CD4-positive, alpha-beta memory T cell (primary cell): ENCODE measurements at regions not wholly inside any gene's neighbourhood (a gene's known extent, or its start where the extent isn't known, plus 50 kb on each side); places are given as distances from the start of the nearest gene placed in this dataset.

Experiments
- CTCF ChIA-PET: fragments of 350-600 bp; sonication (Branson Sonifier 250); formaldehyde crosslinking; loops from one replicate; lab custom pipeline; 2021; ENCODE audit warnings: inconsistent platforms; ENCODE audit not compliant: partially characterized antibody; lab: Charles Lee
- POLR2A ChIA-PET: fragments of 350-600 bp; sonication (Branson Sonifier 250); formaldehyde crosslinking; loops from one replicate; lab custom pipeline; 2021; ENCODE audit not compliant: partially characterized antibody; lab: Charles Lee
- DNase-seq, 5 donors: peaks; one replicate each; pipeline versions ENCODE4 v3.0.0 to v3.0.0-alpha.2; 2020 to 2022; ENCODE audit warnings: mixed read lengths in 1 of 5
- H3K27ac ChIP-seq: one replicate; pipeline ENCODE4 v1.7.0; 2013; ENCODE audit warnings: low read depth, low read length
- H3K27me3 ChIP-seq: 2 replicates; pipeline ENCODE4 v1.7.0; 2013; ENCODE audit warnings: mild to moderate bottlenecking, low read length, moderate library complexity; ENCODE audit not compliant: insufficient read depth
- H3K36me3 ChIP-seq: 2 replicates; pipeline ENCODE4 v1.7.0; 2013; ENCODE audit warnings: mild to moderate bottlenecking, low read length, moderate library complexity; ENCODE audit not compliant: insufficient read depth
- H3K4me1 ChIP-seq: 2 replicates; pipeline ENCODE4 v1.7.0; 2013; ENCODE audit warnings: mild to moderate bottlenecking, low read length, moderate library complexity; ENCODE audit not compliant: insufficient read depth
- H3K4me3 ChIP-seq, 2 donors: one replicate each; pipeline ENCODE4 v1.7.0; 2013; ENCODE audit warnings: low read length in 2 of 2, mild to moderate bottlenecking in 1 of 2
- H3K9me3 ChIP-seq, 2 donors: one replicate each; pipeline ENCODE4 v1.7.0; 2013; ENCODE audit warnings: low read length in 2 of 2, control low read depth in 1 of 2; ENCODE audit not compliant: control insufficient read depth in 1 of 2
- H3K27ac Mint-ChIP-seq, 7 donors: one replicate each; pipeline ENCODE4 v1.8.0; 2020 to 2021; ENCODE audit warnings: mixed read lengths in 7 of 7, mild to moderate bottlenecking in 6 of 7, inconsistent platforms in 3 of 7, moderate library complexity in 3 of 7
- H3K27me3 Mint-ChIP-seq, 2 donors: one replicate each; pipeline ENCODE4 v1.8.0; 2020 to 2021; ENCODE audit warnings: mixed read lengths in 2 of 2
- H3K36me3 Mint-ChIP-seq, 2 donors: one replicate each; pipeline ENCODE4 v1.8.0; 2020 to 2021; ENCODE audit warnings: mixed read lengths in 2 of 2, inconsistent platforms in 1 of 2, mild to moderate bottlenecking in 1 of 2
- H3K4me1 Mint-ChIP-seq, 4 donors: one replicate each; pipeline ENCODE4 v1.8.0; 2020 to 2021; ENCODE audit warnings: mixed read lengths in 4 of 4, mild to moderate bottlenecking in 1 of 4
- H3K4me3 Mint-ChIP-seq, 8 donors: one replicate each; pipeline ENCODE4 v1.8.0; 2020 to 2021; ENCODE audit warnings: mixed read lengths in 8 of 8, mild to moderate bottlenecking in 7 of 8, moderate library complexity in 6 of 8, inconsistent platforms in 3 of 8
- H3K9me3 Mint-ChIP-seq, 8 donors: one replicate each; pipeline ENCODE4 v1.8.0; 2020 to 2021; ENCODE audit warnings: mixed read lengths in 8 of 8, mild to moderate bottlenecking in 5 of 8, inconsistent platforms in 3 of 8, moderate library complexity in 1 of 8
- intact Hi-C: fragments of 100-400 bp; cut with micrococcal nuclease; formaldehyde crosslinking; loops from one replicate; pipeline ENCODE4 v1.15.1; 2023

DNA sequence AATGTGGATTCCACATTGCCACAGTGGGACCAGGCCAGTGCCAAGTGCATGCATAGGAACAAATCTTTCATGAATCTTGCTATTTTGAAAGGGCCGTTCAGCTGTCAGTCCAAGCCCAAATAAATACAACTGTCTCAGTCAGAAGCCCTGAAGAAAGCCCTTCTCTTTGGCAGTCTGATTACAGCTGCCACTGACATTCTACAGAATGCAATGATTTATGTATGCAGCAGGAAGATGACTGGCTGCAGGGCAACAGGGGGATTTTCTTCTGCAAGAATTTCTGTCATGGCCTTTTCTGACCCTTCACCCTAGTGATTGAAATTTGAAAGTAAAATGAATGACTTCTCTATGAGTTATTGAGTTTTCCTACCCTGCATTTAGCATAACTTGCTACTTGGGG lies 86.7 kb upstream of the FER start:
- Histone ChIP-seq H3K9me3 (no peaks in the 10 kb centered on the region), H3K27ac (no peak overlapping the region), H3K4me1 (no peaks in the 10 kb centered on the region), H3K36me3 (no peaks in the 10 kb centered on the region), H3K4me3 (no peak overlapping the region), H3K27me3 (no peaks in the 10 kb centered on the region)
- intact Hi-C loops, result no loop called here
- POLR2A ChIA-PET, result no interaction called here
- CTCF ChIA-PET, result no interaction called here
- DNase-seq, result no peak
- H3K27me3 Mint-ChIP-seq, result peaks cover 5 to 6% of the 10 kb centered on the region in 2 donors
- no peak overlapping the region for H3K27ac Mint-ChIP-seq
- H3K4me1 Mint-ChIP-seq, result no peaks in the 10 kb centered on the region
- H3K9me3 Mint-ChIP-seq, result peaks cover 0 to 3% (median 0%) of the 10 kb centered on the region in 8 donors
- no peak overlapping the region for H3K4me3 Mint-ChIP-seq
- H3K36me3 Mint-ChIP-seq, result no peaks in the 10 kb centered on the region

DNA sequence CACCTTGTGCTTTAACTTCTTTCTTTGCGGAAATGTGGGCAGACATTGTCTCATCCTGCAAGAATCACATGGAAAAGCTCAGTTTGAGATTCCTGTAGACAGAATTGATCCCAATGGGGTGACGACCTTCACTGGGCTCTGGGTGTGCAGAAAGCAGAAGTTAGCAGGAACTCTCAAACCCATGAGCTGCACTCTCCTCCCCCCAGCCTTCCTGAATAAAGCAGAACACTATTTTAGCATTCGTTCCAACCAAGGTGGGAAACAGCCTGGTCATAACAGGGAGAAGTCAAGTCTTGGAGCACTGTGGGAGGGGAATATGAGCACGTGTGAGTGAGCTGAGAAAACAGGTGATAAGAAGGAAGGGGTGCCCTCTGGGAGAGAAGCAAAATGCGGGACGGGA lies 87.4 kb upstream of the FER start:
- H3K4me1 ChIP-seq, result no peaks in the 10 kb centered on the region
- Mint-ChIP-seq H3K36me3 (no peaks in the 10 kb centered on the region), H3K9me3 (peaks cover 0 to 2% (median 0%) of the 10 kb centered on the region in 8 donors), H3K4me1 (no peaks in the 10 kb centered on the region), H3K27me3 (peaks cover 5 to 8% of the 10 kb centered on the region in 2 donors), H3K4me3 (no peak overlapping the region), H3K27ac (no peak overlapping the region)
- H3K4me3 ChIP-seq, result no peak overlapping the region
- CTCF ChIA-PET, result no interaction called here
- no peaks in the 10 kb centered on the region for H3K27me3 ChIP-seq
- intact Hi-C loops, result no loop called here
- H3K36me3 ChIP-seq, result no peaks in the 10 kb centered on the region
- no peak for DNase-seq
- H3K9me3 ChIP-seq, result no peaks in the 10 kb centered on the region
- POLR2A ChIA-PET, result no interaction called here
- no peak overlapping the region for H3K27ac ChIP-seq

DNA sequence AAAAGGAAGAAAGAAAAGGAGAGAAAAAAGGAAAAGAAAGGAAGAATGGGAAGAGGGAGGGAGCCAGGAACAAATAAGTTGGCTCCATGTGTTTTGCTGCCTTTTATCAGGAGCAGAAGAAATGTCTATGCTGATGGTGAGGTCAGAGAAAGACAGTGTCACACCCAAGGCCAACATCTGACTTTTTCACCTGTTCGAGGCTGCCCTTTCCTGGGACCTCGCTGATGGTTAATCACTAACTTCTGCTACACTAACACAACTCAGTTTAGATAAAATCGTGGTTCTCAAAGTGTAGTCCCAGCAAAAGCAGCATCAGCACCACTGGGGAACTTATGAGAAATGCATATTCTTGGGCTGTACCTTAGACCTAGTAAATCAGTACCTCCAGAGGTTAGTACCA lies 88.2 kb upstream of the FER start:
- Histone ChIP-seq H3K27me3 (no peaks in the 10 kb centered on the region), H3K27ac (no peak overlapping the region), H3K4me3 (no peak overlapping the region), H3K9me3 (no peaks in the 10 kb centered on the region), H3K4me1 (no peaks in the 10 kb centered on the region), H3K36me3 (no peaks in the 10 kb centered on the region)
- H3K9me3 Mint-ChIP-seq, result peaks cover 0 to 2% (median 0%) of the 10 kb centered on the region in 8 donors
- POLR2A ChIA-PET, result no interaction called here
- DNase-seq, result no peak
- CTCF ChIA-PET, result no interaction called here
- H3K36me3 Mint-ChIP-seq, result no peaks in the 10 kb centered on the region
- no peak overlapping the region for H3K27ac Mint-ChIP-seq
- H3K27me3 Mint-ChIP-seq, result peaks cover 5 to 8% of the 10 kb centered on the region in 2 donors
- intact Hi-C loops, result no loop called here
- no peak overlapping the region for H3K4me3 Mint-ChIP-seq
- no peaks in the 10 kb centered on the region for H3K4me1 Mint-ChIP-seq

DNA sequence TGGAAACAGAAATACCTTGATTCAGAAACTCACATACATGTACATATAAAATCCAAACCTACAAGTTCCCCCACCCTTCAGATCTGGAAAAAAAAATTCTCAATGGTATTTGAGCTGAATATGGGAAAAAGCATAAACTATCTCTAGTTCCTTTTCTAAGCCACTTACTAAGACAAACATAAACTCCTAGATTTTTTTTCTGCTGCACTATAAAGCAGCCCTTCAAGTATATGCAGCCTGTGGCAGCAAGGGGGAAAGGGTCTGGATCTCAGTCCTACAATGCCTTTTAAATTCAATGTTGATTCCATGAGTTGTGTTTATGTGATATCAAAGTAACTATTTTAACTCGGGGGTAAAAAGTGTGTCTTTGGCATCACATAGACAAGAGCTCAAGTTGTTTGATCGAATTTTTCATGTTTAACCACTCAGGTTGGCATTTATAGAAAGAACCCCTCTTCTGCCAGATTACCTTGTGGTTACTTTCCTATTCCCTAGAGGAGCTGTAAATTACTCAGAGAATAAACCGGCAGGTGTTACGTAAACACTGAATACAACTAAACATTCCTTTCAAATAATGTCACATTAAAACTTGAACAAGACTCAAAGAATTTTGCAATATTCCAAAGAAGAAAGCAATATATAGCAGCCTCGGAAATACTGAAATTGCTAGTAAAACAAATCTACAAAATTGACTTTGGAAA lies 91.8 kb upstream of the FER start:
- H3K27me3 ChIP-seq, result no peaks in the 10 kb centered on the region
- H3K4me3 Mint-ChIP-seq, result no peak overlapping the region
- H3K36me3 ChIP-seq, result no peaks in the 10 kb centered on the region
- no peaks in the 10 kb centered on the region for H3K4me1 ChIP-seq
- no peak overlapping the region for H3K27ac Mint-ChIP-seq
- H3K36me3 Mint-ChIP-seq, result no peaks in the 10 kb centered on the region
- CTCF ChIA-PET, result interaction anchor here (1.2 to 1.6 kb wide), 2 partner anchors 13 to 14 kb away, joined by 3 to 6 read pairs; no protein-coding TSS in a partner anchor
- DNase-seq, result no peak
- H3K9me3 Mint-ChIP-seq, result peaks cover 0 to 2% (median 0%) of the 10 kb centered on the region in 8 donors
- no peaks in the 10 kb centered on the region for H3K9me3 ChIP-seq
- POLR2A ChIA-PET, result no interaction called here
- H3K27ac ChIP-seq, result no peak overlapping the region
- H3K4me1 Mint-ChIP-seq, result no peaks in the 10 kb centered on the region
- peaks cover 6 to 8% of the 10 kb centered on the region in 2 donors for H3K27me3 Mint-ChIP-seq
- H3K4me3 ChIP-seq, result no peak overlapping the region
- intact Hi-C loops, result no loop called here

DNA sequence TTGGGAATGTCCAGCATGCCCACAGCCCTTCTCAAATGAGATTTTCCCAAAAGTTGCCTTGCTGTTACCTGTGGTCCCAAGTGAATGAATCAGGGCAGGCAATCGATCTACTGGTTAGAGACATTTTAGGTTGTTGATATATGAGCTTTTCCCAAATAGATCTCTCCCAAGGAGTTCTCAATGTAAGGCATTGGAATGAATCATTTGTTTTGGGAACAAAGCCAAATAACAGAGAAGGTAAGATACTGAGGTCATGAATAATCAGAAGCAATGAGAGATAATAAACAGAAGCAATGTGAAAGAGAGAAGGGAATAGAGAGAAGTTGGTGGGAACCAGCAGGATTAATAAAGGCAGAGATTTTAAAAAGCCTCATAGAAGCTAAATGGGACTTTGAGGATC lies 93.6 kb upstream of the FER start:
- POLR2A ChIA-PET, result no interaction called here
- DNase-seq, result no peak
- no peak overlapping the region for H3K27ac ChIP-seq
- Mint-ChIP-seq H3K36me3 (no peaks in the 10 kb centered on the region), H3K27ac (no peak overlapping the region), H3K27me3 (peaks cover 2 to 6% of the 10 kb centered on the region in 2 donors), H3K4me3 (no peak overlapping the region), H3K9me3 (peaks cover 0 to 2% (median 0%) of the 10 kb centered on the region in 8 donors), H3K4me1 (no peaks in the 10 kb centered on the region)
- H3K27me3 ChIP-seq, result no peaks in the 10 kb centered on the region
- no peak overlapping the region for H3K4me3 ChIP-seq
- intact Hi-C loops, result no loop called here
- CTCF ChIA-PET, result no interaction called here
- no peaks in the 10 kb centered on the region for H3K9me3 ChIP-seq
- no peaks in the 10 kb centered on the region for H3K4me1 ChIP-seq
- H3K36me3 ChIP-seq, result no peaks in the 10 kb centered on the region

DNA sequence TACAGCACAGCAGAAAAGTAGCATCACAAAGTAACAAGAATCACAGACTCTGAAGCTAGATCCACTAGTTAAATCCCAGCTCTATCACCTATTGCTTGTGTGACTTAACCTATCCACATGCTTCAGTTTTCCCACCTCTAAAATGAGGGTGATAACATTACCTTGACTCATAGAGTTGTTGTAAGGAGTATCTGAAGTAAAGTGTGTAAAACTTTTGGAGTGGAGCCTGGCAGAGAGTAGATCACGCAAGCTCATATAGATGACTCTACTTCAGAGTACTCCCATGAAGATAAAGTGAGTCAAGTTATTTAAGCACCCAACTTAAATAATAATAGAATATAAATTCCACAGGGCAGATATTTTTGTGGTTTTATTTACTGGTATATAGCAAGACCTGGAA lies 94.5 kb upstream of the FER start:
- no peak overlapping the region for H3K27ac Mint-ChIP-seq
- H3K36me3 ChIP-seq, result no peaks in the 10 kb centered on the region
- peaks cover 0 to 4% (median 0%) of the 10 kb centered on the region in 8 donors for H3K9me3 Mint-ChIP-seq
- DNase-seq, result no peak
- H3K4me3 Mint-ChIP-seq, result no peak overlapping the region
- peaks cover 2 to 3% of the 10 kb centered on the region in 2 donors for H3K27me3 Mint-ChIP-seq
- intact Hi-C loops, result no loop called here
- no peaks in the 10 kb centered on the region for H3K9me3 ChIP-seq
- H3K27ac ChIP-seq, result no peak overlapping the region
- no peaks in the 10 kb centered on the region for H3K4me1 Mint-ChIP-seq
- H3K4me3 ChIP-seq, result no peak overlapping the region
- POLR2A ChIA-PET, result no interaction called here
- no peaks in the 10 kb centered on the region for H3K4me1 ChIP-seq
- CTCF ChIA-PET, result no interaction called here
- H3K27me3 ChIP-seq, result no peaks in the 10 kb centered on the region
- peaks cover 0 to under 1% of the 10 kb centered on the region in 2 donors for H3K36me3 Mint-ChIP-seq

DNA sequence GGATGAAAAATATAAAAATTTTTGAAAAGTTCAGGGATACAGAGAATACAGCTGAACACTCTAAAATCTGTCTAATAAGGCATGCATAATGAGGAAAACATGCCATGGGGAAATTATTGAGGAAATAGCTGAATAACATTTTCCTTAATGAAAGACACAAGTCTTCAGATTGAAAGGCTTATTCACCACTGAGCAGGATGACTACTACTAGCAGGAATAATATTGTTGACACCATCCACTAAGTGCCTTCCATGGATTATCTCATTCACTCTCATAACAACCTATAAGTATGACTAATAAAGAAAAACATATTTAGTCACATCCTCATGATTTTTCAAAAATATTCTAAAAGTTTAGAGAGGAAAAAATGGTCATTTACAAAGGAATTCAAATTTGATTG lies 96.7 kb upstream of the FER start:
- intact Hi-C loops, result no loop called here
- no peaks in the 10 kb centered on the region for H3K27me3 ChIP-seq

More for the DNA sequence above, 96.7 kb upstream of the FER start:
- Histone ChIP-seq H3K4me1 (no peaks in the 10 kb centered on the region), H3K27ac (no peak overlapping the region), H3K4me3 (no peak overlapping the region), H3K9me3 (no peaks in the 10 kb centered on the region), H3K36me3 (no peaks in the 10 kb centered on the region)
- ChIA-PET POLR2A (no interaction called here), CTCF (interaction anchor here (1.5 to 1.8 kb wide), 2 partner anchors 9 to 14 kb away, joined by 4 to 6 read pairs; no protein-coding TSS in a partner anchor)
- Mint-ChIP-seq H3K9me3 (peaks cover 2 to 8% (median 7%) of the 10 kb centered on the region in 8 donors), H3K4me1 (no peaks in the 10 kb centered on the region), H3K27me3 (peaks cover 2 to 4% of the 10 kb centered on the region in 2 donors), H3K27ac (no peak overlapping the region), H3K36me3 (peaks cover 0 to 1% of the 10 kb centered on the region in 2 donors), H3K4me3 (no peak overlapping the region)
- no peak for DNase-seq
